A204.1 (cell line): ENCODE measurements at regions not wholly inside any gene's neighbourhood (a gene's known extent, or its start where the extent isn't known, plus 50 kb on each side); places are given as distances from the start of the nearest gene placed in this dataset.
"Not testable (repeated sequence)": the region's sequence is repeated elsewhere in the genome, so short reads cannot be mapped to it uniquely, and the experiment has no call there.

ENCODE experiments used
- FAIRE-seq: peaks from 2 replicates; lab custom pipeline; 2012; peaks lifted over from hg19 to GRCh38; lab: Jason Lieb, UNC

DNA sequence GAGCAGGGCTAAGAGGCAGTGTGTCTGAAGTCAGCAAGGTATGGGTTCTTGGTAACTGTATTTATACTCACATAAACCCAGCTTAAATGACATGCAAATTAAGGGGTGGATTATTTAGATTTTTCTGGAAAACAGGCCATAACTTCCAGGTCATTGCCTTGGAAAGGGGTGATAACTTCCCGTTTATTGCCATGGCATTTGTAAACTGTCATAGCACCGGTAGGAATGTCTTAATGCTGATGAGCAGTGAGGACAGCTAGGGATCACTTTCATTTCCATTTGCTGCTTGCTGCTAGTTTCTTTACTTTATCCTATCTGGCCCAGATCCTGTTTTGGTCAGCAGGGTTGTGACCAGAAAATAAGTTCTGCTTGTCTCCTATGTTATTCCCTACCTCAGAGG lies 1336.7 kb downstream of the CDH11 start:
- FAIRE-seq = no peak

DNA sequence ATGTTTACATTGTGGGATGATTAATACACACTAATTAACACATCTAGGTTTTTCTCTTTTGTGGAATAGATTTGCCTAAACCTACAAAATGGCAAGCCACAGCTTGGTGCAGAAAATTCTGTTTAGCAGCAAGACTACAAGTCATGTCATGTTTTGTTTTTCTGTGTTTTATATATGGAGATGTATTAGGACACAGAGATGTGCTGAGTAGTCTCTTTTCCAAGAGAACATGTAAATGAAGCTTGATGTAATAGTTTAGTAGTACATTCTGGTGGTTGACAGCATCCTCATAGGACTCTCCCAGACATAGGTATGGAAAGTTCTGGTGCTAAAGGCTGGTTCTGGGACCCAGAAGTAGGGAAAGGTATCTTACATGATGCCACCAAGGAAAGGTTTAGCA lies 1345.4 kb downstream of the CDH11 start:
- FAIRE-seq = no peak

DNA sequence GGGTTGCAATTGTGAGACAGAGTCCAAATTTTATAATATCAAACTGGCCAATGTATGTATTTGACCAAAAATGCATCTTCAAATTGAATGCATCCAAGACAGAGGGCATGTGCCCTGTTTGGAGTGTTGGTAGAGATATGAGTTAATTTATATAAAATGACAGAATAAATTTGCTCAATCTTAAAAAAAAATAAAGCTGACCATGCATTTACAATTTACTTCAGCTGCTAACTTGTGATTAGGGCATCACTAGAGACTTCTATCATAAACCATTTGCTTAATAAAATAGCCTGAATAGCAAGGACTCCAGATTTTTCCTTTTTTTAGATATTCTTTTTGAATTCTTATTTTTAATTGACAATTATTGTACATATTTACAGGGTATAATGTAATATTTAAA lies 1345.8 kb downstream of the CDH11 start:
- no peak for FAIRE-seq

DNA sequence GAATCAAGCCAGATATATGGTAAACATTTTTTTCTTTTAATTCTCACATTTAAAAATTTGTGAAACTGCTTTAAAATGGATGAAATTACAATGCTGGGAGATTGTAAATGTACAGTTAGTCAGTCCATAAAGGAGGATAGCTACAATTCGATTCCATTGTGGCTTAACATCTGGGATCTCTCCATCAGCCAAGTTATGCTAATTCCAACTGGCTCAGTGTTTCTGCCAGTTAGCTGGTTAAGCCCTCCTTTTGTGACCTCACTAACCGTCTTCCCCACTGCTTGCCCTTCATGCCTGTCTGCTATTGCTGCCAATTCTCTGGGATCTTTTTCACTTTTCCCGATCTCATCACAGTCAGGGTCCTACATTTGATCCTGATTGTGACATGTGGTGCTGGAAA lies 1347.6 kb downstream of the CDH11 start:
- no peak for FAIRE-seq

GRCh38 chr16:63769211-63769610 lies 1352.7 kb downstream of the CDH11 start:
- no peak for FAIRE-seq

DNA sequence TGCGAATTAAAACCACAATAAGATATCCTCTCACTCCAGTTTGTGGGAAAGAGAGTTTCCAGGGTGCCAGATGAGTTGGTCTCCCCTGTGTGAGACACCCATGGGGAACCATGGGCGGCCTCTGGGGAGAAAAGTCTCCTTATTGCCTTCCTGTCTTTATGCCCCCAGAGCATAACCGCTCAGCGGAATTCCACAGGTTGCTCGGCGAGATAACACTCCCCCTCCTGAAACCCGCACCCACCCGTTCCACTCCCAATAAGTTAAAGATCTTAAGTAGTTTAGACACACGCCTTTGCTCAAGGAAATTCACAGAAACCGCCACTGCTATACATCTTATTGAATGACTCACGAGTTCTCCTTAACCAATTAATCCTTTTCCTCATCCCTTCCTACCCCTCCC lies 1361.6 kb downstream of the CDH11 start:
- FAIRE-seq = not testable (repeated sequence)

- no peak for FAIRE-seq
These were observed 1369.5 kb downstream of the CDH11 start for GRCh38 chr16:63752347-63752746.

GRCh38 chr16:63749276-63749675 lies 1372.6 kb downstream of the CDH11 start:
- FAIRE-seq = no peak

DNA sequence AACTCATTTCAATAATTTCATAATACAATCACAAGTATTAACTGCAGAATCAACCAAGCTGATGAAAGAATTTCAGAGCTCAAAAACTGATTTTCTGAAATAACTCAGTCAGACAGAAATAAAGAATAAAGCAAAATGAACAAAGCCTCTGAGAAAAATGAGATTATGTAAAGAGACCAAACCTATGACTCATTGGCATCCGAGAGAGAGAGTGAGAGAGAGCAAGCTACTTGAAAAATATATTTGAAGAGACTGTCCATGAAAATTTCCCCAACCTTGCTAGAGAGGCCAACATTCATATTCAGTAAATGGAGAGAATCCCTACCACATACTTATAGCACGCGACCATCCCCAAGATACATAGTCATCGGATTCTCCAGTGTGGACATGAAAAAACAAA lies 1376.4 kb downstream of the CDH11 start:
- FAIRE-seq = no peak

DNA sequence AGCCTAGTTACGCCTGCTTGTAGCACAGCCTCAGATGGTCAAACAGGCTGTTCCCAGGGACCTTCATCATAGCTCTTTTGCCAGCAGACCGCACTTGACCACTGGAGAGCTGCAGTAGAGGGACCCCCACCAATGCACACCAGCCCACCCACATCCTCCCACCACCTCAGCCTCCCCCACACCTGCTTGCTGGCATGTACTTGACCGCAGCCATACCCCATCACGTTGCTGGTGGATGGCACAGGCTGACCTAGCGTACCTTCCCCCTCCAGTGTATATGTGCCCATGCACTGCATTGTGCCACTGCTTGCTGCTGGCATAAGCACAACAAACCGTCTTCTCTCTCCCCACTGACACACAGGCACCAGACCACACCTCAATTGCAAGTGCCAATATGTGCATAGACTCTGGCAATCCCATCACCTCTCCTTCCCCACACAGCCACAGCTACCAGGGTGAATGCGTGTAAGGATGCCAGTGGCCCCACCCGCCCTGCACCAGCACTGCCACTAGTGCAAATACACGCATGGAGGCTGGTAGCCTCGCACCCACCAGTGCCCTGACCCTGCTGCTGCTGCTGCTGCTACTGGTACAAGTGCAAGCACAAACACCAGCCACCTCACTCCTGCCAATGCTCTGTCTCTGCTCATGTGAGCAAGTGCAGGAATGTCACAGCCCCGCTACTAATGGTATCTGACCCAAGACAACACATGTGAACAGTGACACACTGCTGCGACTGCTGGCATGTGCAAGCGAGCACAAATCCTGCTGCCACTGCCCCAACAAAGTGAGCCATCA lies 1377.6 kb downstream of the CDH11 start:
- FAIRE-seq = no peak

- no peak for FAIRE-seq
These were observed 1379.7 kb downstream of the CDH11 start for GRCh38 chr16:63742150-63742549.

- FAIRE-seq = no peak
These were observed 1384.2 kb downstream of the CDH11 start for GRCh38 chr16:63737633-63738032.

DNA sequence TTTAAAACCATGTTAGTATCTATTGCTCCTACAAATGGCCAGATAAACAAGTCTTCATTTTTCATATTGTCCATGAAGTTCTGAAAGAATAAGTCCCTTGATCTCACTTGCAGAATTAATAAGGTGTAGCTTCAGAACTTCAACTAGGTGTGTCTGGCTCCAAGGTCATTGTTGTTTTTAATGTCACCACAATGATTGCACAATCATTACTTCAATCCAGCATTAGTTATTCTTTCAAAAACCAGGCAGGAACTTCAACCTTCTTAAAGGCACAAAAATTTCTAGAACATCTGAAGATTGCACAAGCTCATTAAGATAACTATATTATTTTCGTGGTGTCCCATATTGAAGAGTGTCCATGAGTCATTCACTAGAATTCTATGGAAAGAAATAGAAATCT lies 1386.4 kb downstream of the CDH11 start:
- no peak for FAIRE-seq

GRCh38 chr16:63720848-63721247 lies 1401.0 kb downstream of the CDH11 start:
- FAIRE-seq = no peak

GRCh38 chr16:63719926-63720325 lies 1401.9 kb downstream of the CDH11 start:
- no peak for FAIRE-seq

GRCh38 chr16:63717806-63718205 lies 1404.1 kb downstream of the CDH11 start:
- FAIRE-seq = no peak

DNA sequence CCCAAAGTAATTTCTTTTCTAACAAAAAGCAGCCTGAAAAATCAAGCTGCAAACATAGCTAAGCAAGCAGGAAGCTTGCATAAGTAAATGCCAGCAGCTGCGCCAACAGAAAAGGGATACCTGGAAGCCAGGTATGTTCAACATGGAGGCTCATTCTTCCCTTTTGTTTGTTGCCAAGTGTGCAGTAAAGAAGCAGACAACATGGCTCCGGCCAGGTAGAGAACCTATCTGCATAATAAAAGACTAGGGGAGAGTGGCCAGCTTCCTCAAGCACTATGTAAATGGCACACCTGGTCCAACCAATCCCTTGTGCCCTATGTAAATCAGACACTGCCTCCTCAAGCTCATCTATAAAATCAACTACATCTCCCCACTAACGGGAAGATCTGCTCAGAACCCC lies 1407.0 kb downstream of the CDH11 start:
- no peak for FAIRE-seq

DNA sequence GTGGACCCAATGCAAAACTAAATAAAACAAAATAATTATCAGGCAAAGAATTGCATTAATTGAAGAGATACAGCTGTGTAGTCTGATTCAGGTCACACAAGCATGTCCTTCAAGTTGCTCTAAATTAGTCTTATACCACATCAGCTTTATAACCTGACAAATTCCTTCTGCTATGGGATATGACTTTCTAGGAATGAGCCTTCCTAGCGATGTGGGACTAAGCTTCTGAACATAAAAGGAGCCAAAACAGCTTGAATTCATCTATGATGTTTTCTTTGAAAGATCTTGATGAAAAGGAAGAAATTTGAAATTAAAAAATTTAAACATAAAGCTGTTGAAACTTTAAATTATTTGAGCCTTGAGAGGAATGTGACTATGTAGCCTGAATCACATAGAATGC lies 1409.1 kb downstream of the CDH11 start:
- no peak for FAIRE-seq

- no peak for FAIRE-seq
These were observed 1418.3 kb downstream of the CDH11 start for GRCh38 chr16:63703612-63704011.

DNA sequence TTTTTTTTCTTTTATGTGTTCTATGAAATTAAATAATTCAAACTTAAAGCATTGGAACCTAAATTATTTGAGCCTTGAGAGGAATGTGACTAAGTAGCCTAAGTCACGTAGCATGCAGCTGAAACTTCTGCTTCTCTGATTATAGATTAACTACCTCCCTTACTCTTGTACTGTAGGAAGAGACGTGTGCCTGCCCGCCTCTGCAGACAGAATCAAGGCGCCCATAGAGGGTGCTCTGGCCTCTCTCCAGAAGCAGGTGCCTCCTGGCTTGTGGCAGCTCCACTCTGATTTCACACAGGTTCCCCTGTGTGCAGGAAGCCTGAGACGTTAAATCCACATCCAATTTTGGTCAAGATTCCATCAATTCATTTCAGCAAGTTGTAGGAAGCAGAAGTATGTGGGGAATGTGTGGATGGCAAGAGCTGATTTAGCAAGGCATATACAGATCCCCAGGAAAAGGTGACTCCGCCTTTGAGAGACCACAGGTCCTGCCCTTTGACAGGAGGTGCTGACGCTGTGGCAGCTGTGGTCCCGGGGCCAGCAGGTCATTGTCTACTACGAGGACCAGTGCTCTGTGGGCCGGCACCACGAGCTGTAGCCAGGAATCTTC lies 1418.8 kb downstream of the CDH11 start:
- no peak for FAIRE-seq

DNA sequence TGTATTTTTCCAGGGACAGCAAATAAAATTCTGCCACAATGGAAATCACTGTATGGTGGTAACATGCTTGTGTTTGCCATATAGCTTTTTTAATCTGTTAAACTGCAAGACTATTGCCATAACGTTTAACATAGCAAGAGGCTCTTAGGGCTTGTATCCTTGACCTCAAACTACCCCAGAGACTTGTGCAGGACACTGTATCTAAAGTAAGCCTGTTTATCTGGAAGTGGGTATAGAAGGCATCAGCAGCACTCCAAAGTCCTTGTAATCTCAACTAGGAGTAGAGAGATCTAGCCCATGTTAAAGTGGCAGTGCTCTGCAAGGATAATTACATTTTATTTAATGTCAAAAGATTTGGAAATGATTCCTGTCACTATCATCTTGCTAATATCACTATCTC lies 1424.1 kb downstream of the CDH11 start:
- no peak for FAIRE-seq

GRCh38 chr16:63695347-63695746 lies 1426.5 kb downstream of the CDH11 start:
- FAIRE-seq = no peak

DNA sequence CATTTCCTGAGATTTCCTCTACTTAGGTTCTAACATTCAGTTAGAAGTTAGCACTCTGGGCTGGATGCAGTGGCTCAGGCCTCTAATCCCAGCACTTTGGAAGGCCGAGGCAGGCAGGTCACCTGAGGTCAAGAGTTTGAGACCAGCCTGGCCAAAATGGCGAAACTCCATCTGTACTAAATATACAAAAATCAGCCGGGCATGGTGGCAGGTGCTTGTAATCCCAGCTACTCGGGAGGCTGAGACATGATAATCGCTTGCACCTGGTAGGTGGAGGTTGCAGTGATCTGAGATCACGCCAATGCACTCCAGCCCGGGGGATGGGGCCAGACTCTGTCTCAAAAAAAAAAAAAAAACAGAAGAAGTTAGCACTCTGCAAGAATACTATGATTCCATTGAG lies 1430.9 kb downstream of the CDH11 start:
- FAIRE-seq = no peak

DNA sequence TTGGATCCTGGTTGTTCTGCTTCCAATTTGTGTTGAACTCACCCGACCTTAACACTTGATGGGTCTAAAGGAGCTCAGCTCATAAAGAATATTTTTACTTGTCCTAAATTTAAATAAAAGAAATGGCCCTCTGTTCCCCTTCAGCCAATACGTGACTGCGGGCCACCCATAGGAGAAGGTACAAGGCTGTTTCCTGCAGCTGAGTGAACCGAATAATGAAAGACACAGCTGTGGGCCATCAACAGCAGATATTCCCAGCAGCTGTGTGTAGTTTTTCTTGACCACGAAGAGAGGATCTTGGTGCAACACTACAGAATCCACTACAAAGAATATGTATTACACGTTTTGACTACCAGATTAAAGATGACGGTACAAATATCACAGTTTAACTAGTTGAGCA lies 1431.6 kb downstream of the CDH11 start:
- no peak for FAIRE-seq
